ENCODE measurements at regions not wholly inside any gene's neighbourhood (a gene's known extent, or its start where the extent isn't known, plus 50 kb on each side); places are given as distances from the start of the nearest gene placed in this dataset.

DNA sequence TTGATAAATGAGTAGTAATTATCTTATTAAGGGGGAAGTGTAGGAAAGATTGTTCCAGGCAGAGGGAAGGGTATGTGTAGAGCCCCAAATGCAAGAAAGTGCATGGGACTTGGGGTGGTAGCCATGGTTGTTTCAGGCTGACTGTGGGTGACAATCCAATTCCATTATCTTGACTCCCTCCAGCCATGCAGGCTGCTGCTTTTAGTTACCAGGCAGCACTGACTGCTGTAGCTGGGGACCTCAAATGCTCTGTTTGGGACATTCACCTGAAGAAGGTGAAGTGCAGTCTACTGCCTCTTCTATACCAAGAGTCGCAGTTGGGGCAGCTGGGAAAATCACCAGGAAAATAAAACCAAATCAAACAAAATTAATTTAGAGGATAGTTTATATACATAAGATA lies 102.4 kb upstream of the NR3C1 start:
- 94 to 100% (median 100%) methylated on average over 1 of the region's 1 CpG for WGBS, 5 donors
- no peak for DNase-seq
- peaks cover 0 to 20% (median 13%) of the 10 kb centered on the region in 4 donors for H3K4me1 ChIP-seq
- intact Hi-C loops (cut with DNase I; ENCODE audit: low total_unique reads), result no loop called here
- no peaks in the 10 kb centered on the region for H3K27me3 ChIP-seq
- H3K27ac ChIP-seq, result no peak overlapping the region
- no peaks in the 10 kb centered on the region for H3K9me3 ChIP-seq
- TF ChIP-seq POLR2A (IDR thresholded peaks at IDR 0.05), result no peak
- no peak for TF ChIP-seq EP300 (IDR thresholded peaks at IDR 0.05)
- TF ChIP-seq POLR2AphosphoS5 (IDR thresholded peaks at IDR 0.05), result no peak
- TF ChIP-seq, protein P1, sequence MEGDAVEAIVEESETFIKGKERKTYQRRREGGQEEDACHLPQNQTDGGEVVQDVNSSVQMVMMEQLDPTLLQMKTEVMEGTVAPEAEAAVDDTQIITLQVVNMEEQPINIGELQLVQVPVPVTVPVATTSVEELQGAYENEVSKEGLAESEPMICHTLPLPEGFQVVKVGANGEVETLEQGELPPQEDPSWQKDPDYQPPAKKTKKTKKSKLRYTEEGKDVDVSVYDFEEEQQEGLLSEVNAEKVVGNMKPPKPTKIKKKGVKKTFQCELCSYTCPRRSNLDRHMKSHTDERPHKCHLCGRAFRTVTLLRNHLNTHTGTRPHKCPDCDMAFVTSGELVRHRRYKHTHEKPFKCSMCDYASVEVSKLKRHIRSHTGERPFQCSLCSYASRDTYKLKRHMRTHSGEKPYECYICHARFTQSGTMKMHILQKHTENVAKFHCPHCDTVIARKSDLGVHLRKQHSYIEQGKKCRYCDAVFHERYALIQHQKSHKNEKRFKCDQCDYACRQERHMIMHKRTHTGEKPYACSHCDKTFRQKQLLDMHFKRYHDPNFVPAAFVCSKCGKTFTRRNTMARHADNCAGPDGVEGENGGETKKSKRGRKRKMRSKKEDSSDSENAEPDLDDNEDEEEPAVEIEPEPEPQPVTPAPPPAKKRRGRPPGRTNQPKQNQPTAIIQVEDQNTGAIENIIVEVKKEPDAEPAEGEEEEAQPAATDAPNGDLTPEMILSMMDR (IDR thresholded peaks at IDR 0.05), result no peak
- H3K36me3 ChIP-seq, result no peaks in the 10 kb centered on the region
- H3K4me3 ChIP-seq, result no peak overlapping the region

DNA sequence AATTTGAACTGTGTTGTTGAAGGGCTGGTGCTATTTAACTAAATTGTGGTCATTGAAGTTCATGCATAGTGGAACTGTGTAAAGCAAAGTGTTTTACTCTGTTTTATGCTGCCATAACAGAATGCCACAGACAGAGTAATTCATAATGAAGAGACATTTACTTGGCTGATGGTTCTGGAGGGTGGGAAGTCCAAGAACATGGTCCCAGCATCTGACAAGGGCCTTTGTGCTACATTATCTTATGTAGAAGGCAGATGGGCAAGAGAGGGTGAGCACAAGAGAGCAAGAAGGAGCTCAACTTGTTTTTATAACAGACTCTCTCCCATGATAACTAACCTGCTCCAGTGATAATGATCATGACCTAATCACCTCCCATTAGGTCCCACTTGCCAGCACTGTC lies 101.9 kb upstream of the NR3C1 start:
- Histone ChIP-seq H3K4me1 (peaks cover 0 to 20% (median 13%) of the 10 kb centered on the region in 4 donors), H3K27me3 (no peaks in the 10 kb centered on the region), H3K27ac (no peak overlapping the region), H3K9me3 (no peaks in the 10 kb centered on the region), H3K4me3 (no peak overlapping the region), H3K36me3 (no peaks in the 10 kb centered on the region)
- intact Hi-C loops (cut with DNase I; ENCODE audit: low total_unique reads), result no loop called here
- TF ChIP-seq POLR2A (IDR thresholded peaks at IDR 0.05) (no peak), EP300 (IDR thresholded peaks at IDR 0.05) (no peak), POLR2AphosphoS5 (IDR thresholded peaks at IDR 0.05) (no peak)
- TF ChIP-seq, protein P1 (IDR thresholded peaks at IDR 0.05), result no peak
- DNase-seq, result no peak

DNA sequence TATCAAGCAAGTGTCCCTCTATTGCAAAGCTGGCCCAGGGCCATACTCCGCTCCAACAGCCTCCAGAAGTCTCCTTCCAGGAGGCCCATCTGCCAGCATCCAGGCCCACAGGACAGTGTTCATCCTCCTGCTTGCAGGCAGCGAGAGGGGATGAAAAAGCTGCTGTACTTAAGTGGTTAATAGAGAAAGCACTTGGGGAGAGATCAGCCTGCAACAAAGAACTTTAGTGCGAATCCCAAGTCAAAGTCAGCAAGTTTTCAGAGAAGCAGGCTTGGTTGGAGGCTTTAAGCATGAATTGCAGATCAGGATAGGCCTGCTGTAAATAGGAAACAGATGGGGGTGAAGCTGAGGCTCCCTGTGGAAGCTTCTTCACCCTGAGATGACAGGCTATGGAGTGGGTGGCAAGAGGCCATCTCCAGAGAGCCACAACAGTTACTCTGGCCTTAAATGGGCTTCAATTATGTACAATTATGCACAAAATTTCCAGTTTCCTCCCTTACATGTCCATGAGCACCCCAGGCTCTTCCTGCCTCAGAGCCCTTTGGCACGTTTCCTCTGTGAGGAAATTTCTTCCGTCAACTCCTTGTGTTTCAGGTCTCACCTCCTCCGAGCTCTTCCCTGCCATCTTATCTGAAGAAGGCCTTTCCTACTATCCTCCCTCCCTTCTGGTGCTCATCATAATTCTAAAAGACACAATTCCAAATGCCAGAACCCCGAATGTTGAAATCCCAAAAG lies 98.0 kb upstream of the NR3C1 start:
- Histone ChIP-seq H3K4me3 (no peak overlapping the region), H3K4me1 (peaks cover 0 to 8% (median 3%) of the 10 kb centered on the region in 4 donors), H3K27ac (no peak overlapping the region), H3K27me3 (no peaks in the 10 kb centered on the region), H3K9me3 (no peaks in the 10 kb centered on the region), H3K36me3 (no peaks in the 10 kb centered on the region)
- intact Hi-C loops (cut with DNase I; ENCODE audit: low total_unique reads), result no loop called here
- WGBS, 5 donors, result 87 to 91% (median 90%) methylated on average over 7 of the region's 7 CpGs
- TF ChIP-seq, protein P1 (IDR thresholded peaks at IDR 0.05), result no peak
- TF ChIP-seq EP300 (IDR thresholded peaks at IDR 0.05) (no peak), POLR2AphosphoS5 (IDR thresholded peaks at IDR 0.05) (no peak), POLR2A (IDR thresholded peaks at IDR 0.05) (no peak)
- peak in 1 of 2 donors; percentile 53 for DNase-seq

DNA sequence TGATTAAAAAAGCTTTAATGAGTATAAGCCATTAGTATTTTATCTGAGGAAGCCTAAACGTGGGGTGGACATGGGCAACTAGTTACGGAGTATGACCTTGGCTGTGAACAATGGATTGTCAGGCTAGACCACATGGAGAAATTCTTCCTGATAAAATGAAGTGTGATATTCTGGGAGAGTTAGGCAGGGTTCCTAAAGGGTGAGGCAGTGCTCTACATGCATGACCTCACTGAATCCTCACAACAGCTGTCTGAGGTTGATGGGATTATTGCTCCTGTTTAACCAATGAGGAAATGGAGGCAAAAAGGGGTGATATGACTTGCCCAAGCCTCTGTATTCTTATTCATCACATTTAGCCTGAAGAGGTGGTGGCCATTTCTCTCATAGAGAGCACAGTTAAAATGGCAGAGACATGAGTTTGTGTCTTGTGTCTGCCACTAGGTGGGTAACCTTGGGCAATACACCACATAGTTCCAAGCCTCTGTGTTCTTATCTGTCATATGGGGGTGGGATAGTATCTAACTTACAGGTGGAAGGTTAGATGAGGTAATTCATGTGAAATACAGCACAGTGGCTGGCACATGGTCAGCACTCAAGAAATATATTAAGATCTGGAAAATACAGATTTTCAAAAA lies 96.1 kb upstream of the NR3C1 start:
- intact Hi-C loops (cut with DNase I; ENCODE audit: low total_unique reads), result no loop called here
- no peak for DNase-seq

More for the DNA sequence above, 96.1 kb upstream of the NR3C1 start:
- 57 to 80% (median 71%) methylated on average over 2 of the region's 2 CpGs for WGBS, 5 donors
- no peaks in the 10 kb centered on the region for H3K36me3 ChIP-seq
- H3K27ac ChIP-seq, result no peak overlapping the region
- TF ChIP-seq POLR2A (IDR thresholded peaks at IDR 0.05) (no peak), POLR2AphosphoS5 (IDR thresholded peaks at IDR 0.05) (no peak), EP300 (IDR thresholded peaks at IDR 0.05) (no peak)
- TF ChIP-seq, protein P1 (IDR thresholded peaks at IDR 0.05), result no peak
- no peaks in the 10 kb centered on the region for H3K9me3 ChIP-seq
- no peaks in the 10 kb centered on the region for H3K27me3 ChIP-seq
- no peak overlapping the region for H3K4me3 ChIP-seq
- H3K4me1 ChIP-seq, result peaks cover 0 to 17% (median 10%) of the 10 kb centered on the region in 4 donors
